ENCODE measurements at regions not wholly inside any gene's neighbourhood (a gene's known extent, or its start where the extent isn't known, plus 50 kb on each side); places are given as distances from the start of the nearest gene placed in this dataset.

DNA sequence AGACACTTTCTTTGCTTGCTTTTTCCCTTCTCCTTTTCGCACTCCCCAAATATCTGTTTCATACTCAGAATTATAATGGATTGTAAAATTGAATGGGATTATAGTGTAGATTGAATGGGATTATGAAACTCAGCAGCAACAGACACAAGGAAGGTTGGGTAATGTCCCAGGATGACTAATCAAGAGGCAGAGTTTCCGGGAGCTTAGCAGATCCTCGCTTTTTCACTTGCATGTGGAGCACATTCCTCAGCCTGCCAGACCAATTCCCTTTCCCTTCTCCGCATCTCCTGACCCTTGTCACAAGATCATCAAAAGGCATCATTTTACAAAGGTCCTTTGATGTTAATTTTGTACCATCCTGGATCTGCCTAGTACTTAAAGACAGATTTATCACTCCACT lies 55.1 kb upstream of the SLC1A1 start:
- Histone ChIP-seq H3K27ac (ENCODE audit: low read depth, low read length) (no peak overlapping the region), H3K4me3 (ENCODE audit: low read length in 2 of 2) (no peak overlapping the region), H3K9me3 (ENCODE audit: control insufficient read depth in 1 of 2, low read length in 2 of 2) (no peaks in the 10 kb centered on the region), H3K36me3 (ENCODE audit: insufficient read depth, low read length) (no peaks in the 10 kb centered on the region), H3K4me1 (ENCODE audit: insufficient read depth, low read length) (no peaks in the 10 kb centered on the region), H3K27me3 (ENCODE audit: insufficient read depth, low read length) (no peaks in the 10 kb centered on the region)
- no peaks in the 10 kb centered on the region for H3K36me3 Mint-ChIP-seq
- POLR2A ChIA-PET (ENCODE audit: partially characterized antibody) = no interaction called here
- peaks cover 0 to 5% (median 0%) of the 10 kb centered on the region in 4 donors for H3K4me1 Mint-ChIP-seq
- intact Hi-C loops (cut with micrococcal nuclease) = no loop called here
- peaks cover 0 to 2% of the 10 kb centered on the region in 2 donors for H3K27me3 Mint-ChIP-seq
- H3K9me3 Mint-ChIP-seq = peaks cover 0 to 13% (median 8%) of the 10 kb centered on the region in 8 donors
- DNase-seq = no peak
- H3K27ac Mint-ChIP-seq = no peak overlapping the region
- H3K4me3 Mint-ChIP-seq = no peak overlapping the region
- CTCF ChIA-PET (ENCODE audit: partially characterized antibody) = no interaction called here

GRCh38 chr9:4433379-4433778 lies 56.9 kb upstream of the SLC1A1 start:
- H3K4me1 ChIP-seq (ENCODE audit: insufficient read depth, low read length) = no peaks in the 10 kb centered on the region
- intact Hi-C loops (cut with micrococcal nuclease) = no loop called here
- no peaks in the 10 kb centered on the region for H3K36me3 Mint-ChIP-seq
- no peaks in the 10 kb centered on the region for H3K36me3 ChIP-seq (ENCODE audit: insufficient read depth, low read length)
- H3K4me3 ChIP-seq (ENCODE audit: low read length in 2 of 2) = no peak overlapping the region
- H3K4me1 Mint-ChIP-seq = peaks cover 0 to 3% (median 0%) of the 10 kb centered on the region in 4 donors
- no peak overlapping the region for H3K27ac ChIP-seq (ENCODE audit: low read depth, low read length)
- H3K27me3 Mint-ChIP-seq = no peaks in the 10 kb centered on the region
- DNase-seq = no peak
- no peak overlapping the region for H3K27ac Mint-ChIP-seq
- no peak overlapping the region for H3K4me3 Mint-ChIP-seq
- H3K27me3 ChIP-seq (ENCODE audit: insufficient read depth, low read length) = no peaks in the 10 kb centered on the region
- ChIA-PET CTCF (ENCODE audit: partially characterized antibody) (interaction anchor here (1.6 kb wide), 1 partner anchor 15 kb away, joined by 4 read pairs; no protein-coding TSS in a partner anchor), POLR2A (ENCODE audit: partially characterized antibody) (no interaction called here)
- peaks cover 0 to under 1% (median 0%) of the 10 kb centered on the region in 8 donors for H3K9me3 Mint-ChIP-seq
- H3K9me3 ChIP-seq (ENCODE audit: control insufficient read depth in 1 of 2, low read length in 2 of 2) = no peaks in the 10 kb centered on the region

DNA sequence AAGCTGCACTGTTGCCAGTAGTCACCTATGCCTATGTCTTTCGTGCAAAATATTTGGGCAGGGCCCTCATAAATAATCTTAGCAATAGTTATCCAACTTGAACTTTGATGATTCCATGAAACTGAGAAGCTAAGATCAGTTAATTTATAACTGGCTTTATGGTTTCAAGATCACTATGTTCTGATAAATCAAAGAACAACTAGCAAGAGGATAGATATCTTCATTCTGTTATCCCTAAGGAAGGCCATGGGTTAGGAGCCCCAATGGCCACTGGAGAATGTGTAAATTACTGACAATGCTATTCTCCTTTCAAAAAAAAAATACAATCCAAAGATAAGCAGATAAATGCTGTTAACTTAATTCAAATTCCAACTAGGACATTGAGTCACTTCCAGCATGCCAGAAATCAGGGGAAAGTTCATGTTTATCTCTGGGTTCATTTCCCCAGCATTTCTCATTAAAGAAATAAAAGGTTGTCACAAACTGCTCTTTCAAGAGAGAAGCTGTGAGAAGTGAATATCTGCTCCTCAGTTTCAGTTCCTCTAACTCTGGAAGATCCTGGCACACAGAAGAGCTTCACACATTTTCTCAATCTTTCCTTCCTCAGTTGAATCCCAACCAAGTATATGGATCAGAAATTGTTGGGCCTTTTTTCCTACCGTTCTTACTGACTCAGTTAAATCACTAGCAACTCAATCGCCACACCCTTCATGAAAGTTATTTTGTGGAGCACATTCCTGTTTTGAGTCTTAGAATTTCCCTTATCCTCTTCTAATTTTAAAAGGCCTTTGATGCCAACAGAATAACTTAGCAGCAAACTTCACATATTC lies 59.6 kb upstream of the SLC1A1 start:
- intact Hi-C loops (cut with micrococcal nuclease) = no loop called here
- POLR2A ChIA-PET (ENCODE audit: partially characterized antibody) = interaction anchor here (0.6 kb wide), 1 partner anchor 1965 kb away, joined by 3 read pairs; no protein-coding TSS in a partner anchor
- H3K36me3 Mint-ChIP-seq = no peaks in the 10 kb centered on the region

DNA sequence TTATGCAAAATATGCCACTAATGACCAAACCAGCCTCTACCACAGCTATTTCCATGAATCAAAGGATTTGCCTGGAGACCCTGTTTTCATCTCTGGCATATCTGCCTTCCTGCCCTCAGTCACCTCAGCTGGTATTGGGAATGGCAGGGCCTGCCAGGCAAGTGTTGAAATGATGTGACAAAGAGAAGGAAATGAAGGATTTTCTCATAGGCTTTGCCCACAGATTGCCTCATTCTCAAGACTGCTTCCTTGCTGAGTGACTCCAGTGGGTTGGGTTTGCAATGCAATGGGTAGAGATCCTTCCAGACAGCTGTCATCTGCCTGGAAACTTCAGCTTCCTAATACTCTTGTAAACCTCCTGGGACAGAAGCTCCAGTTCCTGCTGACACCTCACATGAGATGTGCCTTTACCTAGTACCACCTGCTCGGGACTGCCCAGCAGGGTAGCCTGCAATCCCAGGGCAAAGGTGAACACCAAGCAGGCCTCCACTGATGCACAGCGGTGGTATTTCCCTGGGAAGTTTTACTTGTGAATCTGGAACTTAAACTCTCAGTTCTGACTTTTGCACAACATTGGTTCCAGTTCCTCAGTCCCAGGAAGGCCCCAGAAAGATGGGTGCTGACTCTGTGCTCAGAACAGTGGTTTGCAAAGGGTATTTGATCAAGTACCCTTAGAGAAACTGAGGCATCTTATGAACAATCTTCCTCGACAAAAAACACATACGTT lies 64.8 kb upstream of the SLC1A1 start:
- Mint-ChIP-seq H3K4me3 (no peak overlapping the region), H3K27ac (no peak overlapping the region), H3K36me3 (no peaks in the 10 kb centered on the region), H3K27me3 (no peaks in the 10 kb centered on the region), H3K4me1 (peaks cover 6 to 10% (median 8%) of the 10 kb centered on the region in 4 donors), H3K9me3 (peaks cover 0 to 1% (median 0%) of the 10 kb centered on the region in 8 donors)
- POLR2A ChIA-PET (ENCODE audit: partially characterized antibody) = no interaction called here
- no peak overlapping the region for H3K27ac ChIP-seq (ENCODE audit: low read depth, low read length)
- DNase-seq = no peak
- H3K9me3 ChIP-seq (ENCODE audit: control insufficient read depth in 1 of 2, low read length in 2 of 2) = no peaks in the 10 kb centered on the region
- CTCF ChIA-PET (ENCODE audit: partially characterized antibody) = no interaction called here
- H3K4me1 ChIP-seq (ENCODE audit: insufficient read depth, low read length) = peaks cover 5% of the 10 kb centered on the region
- H3K36me3 ChIP-seq (ENCODE audit: insufficient read depth, low read length) = no peaks in the 10 kb centered on the region
- H3K27me3 ChIP-seq (ENCODE audit: insufficient read depth, low read length) = no peaks in the 10 kb centered on the region
- intact Hi-C loops (cut with micrococcal nuclease) = no loop called here
- H3K4me3 ChIP-seq (ENCODE audit: low read length in 2 of 2) = no peak overlapping the region

More for the DNA sequence above, 59.6 kb upstream of the SLC1A1 start:
- H3K27me3 Mint-ChIP-seq = no peaks in the 10 kb centered on the region
- Histone ChIP-seq H3K9me3 (ENCODE audit: control insufficient read depth in 1 of 2, low read length in 2 of 2) (no peaks in the 10 kb centered on the region), H3K4me3 (ENCODE audit: low read length in 2 of 2) (no peak overlapping the region), H3K4me1 (ENCODE audit: insufficient read depth, low read length) (no peaks in the 10 kb centered on the region), H3K36me3 (ENCODE audit: insufficient read depth, low read length) (no peaks in the 10 kb centered on the region), H3K27ac (ENCODE audit: low read depth, low read length) (no peak overlapping the region), H3K27me3 (ENCODE audit: insufficient read depth, low read length) (no peaks in the 10 kb centered on the region)
- CTCF ChIA-PET (ENCODE audit: partially characterized antibody) = no interaction called here
- H3K9me3 Mint-ChIP-seq = peaks cover 0 to 1% (median 0%) of the 10 kb centered on the region in 8 donors
- no peak overlapping the region for H3K27ac Mint-ChIP-seq
- peaks cover 0 to 3% (median 0%) of the 10 kb centered on the region in 4 donors for H3K4me1 Mint-ChIP-seq
- no peak overlapping the region for H3K4me3 Mint-ChIP-seq
- DNase-seq = no peak

GRCh38 chr9:4424891-4425290 lies 65.4 kb upstream of the SLC1A1 start:
- Histone ChIP-seq H3K27me3 (ENCODE audit: insufficient read depth, low read length) (no peaks in the 10 kb centered on the region), H3K4me1 (ENCODE audit: insufficient read depth, low read length) (peaks cover 5% of the 10 kb centered on the region), H3K27ac (ENCODE audit: low read depth, low read length) (no peak overlapping the region), H3K4me3 (ENCODE audit: low read length in 2 of 2) (no peak overlapping the region), H3K36me3 (ENCODE audit: insufficient read depth, low read length) (no peaks in the 10 kb centered on the region), H3K9me3 (ENCODE audit: control insufficient read depth in 1 of 2, low read length in 2 of 2) (no peaks in the 10 kb centered on the region)
- ChIA-PET POLR2A (ENCODE audit: partially characterized antibody) (no interaction called here), CTCF (ENCODE audit: partially characterized antibody) (no interaction called here)
- H3K4me3 Mint-ChIP-seq = no peak overlapping the region
- intact Hi-C loops (cut with micrococcal nuclease) = no loop called here
- no peaks in the 10 kb centered on the region for H3K36me3 Mint-ChIP-seq
- DNase-seq = no peak
- H3K4me1 Mint-ChIP-seq = peaks cover 6 to 10% (median 8%) of the 10 kb centered on the region in 4 donors
- peaks cover 0 to 1% (median 0%) of the 10 kb centered on the region in 8 donors for H3K9me3 Mint-ChIP-seq
- no peaks in the 10 kb centered on the region for H3K27me3 Mint-ChIP-seq
- H3K27ac Mint-ChIP-seq = no peak overlapping the region

DNA sequence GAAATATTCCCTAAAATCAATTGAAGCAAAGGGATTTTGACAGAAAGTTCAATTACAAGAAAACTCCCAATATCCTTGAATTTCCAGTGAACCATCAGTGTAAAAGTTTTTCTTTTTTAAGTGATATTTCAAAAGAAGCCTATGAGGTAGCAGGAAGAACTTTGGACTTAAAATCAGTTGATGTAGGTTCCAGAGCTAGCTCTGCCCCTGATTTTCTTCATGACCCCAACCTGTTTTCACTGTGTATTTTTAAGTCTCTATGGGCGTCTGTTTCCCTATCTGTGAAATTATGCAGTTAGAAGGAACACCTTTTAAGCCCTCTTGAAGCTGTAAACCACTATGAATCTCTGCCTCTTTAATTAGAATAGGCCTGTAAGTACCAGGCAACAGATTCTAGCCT lies 66.2 kb upstream of the SLC1A1 start:
- H3K27me3 Mint-ChIP-seq = peaks cover 0 to 2% of the 10 kb centered on the region in 2 donors
- H3K27ac ChIP-seq (ENCODE audit: low read depth, low read length) = no peak overlapping the region
- H3K36me3 Mint-ChIP-seq = no peaks in the 10 kb centered on the region
- peaks cover 0 to 1% (median 0%) of the 10 kb centered on the region in 8 donors for H3K9me3 Mint-ChIP-seq
- ChIA-PET CTCF (ENCODE audit: partially characterized antibody) (no interaction called here), POLR2A (ENCODE audit: partially characterized antibody) (no interaction called here)
- H3K27me3 ChIP-seq (ENCODE audit: insufficient read depth, low read length) = no peaks in the 10 kb centered on the region
- no peaks in the 10 kb centered on the region for H3K9me3 ChIP-seq (ENCODE audit: control insufficient read depth in 1 of 2, low read length in 2 of 2)
- intact Hi-C loops (cut with micrococcal nuclease) = no loop called here
- H3K36me3 ChIP-seq (ENCODE audit: insufficient read depth, low read length) = no peaks in the 10 kb centered on the region
- no peak overlapping the region for H3K4me3 Mint-ChIP-seq
- H3K27ac Mint-ChIP-seq = no peak overlapping the region
- no peak for DNase-seq
- H3K4me1 ChIP-seq (ENCODE audit: insufficient read depth, low read length) = peaks cover 5% of the 10 kb centered on the region
- H3K4me3 ChIP-seq (ENCODE audit: low read length in 2 of 2) = no peak overlapping the region
- H3K4me1 Mint-ChIP-seq = peaks cover 6 to 10% (median 8%) of the 10 kb centered on the region in 4 donors

- Histone ChIP-seq H3K27ac (ENCODE audit: low read depth, low read length) (no peak overlapping the region), H3K36me3 (ENCODE audit: insufficient read depth, low read length) (no peaks in the 10 kb centered on the region), H3K4me1 (ENCODE audit: insufficient read depth, low read length) (peaks cover 5% of the 10 kb centered on the region), H3K9me3 (ENCODE audit: control insufficient read depth in 1 of 2, low read length in 2 of 2) (no peaks in the 10 kb centered on the region), H3K4me3 (ENCODE audit: low read length in 2 of 2) (no peak overlapping the region), H3K27me3 (ENCODE audit: insufficient read depth, low read length) (no peaks in the 10 kb centered on the region)
- Mint-ChIP-seq H3K4me3 (no peak overlapping the region), H3K27ac (no peak overlapping the region), H3K9me3 (peaks cover 0 to 1% (median 0%) of the 10 kb centered on the region in 8 donors), H3K4me1 (peaks cover 6 to 10% (median 8%) of the 10 kb centered on the region in 4 donors), H3K27me3 (peaks cover 0 to 2% of the 10 kb centered on the region in 2 donors), H3K36me3 (no peaks in the 10 kb centered on the region)
- ChIA-PET POLR2A (ENCODE audit: partially characterized antibody) (no interaction called here), CTCF (ENCODE audit: partially characterized antibody) (no interaction called here)
- no peak for DNase-seq
- intact Hi-C loops (cut with micrococcal nuclease) = no loop called here
These were observed 67.1 kb upstream of the SLC1A1 start for GRCh38 chr9:4423207-4423610.

All from CD4-positive, alpha-beta memory T cell (primary cell).